BE2C (cell line): ENCODE measurements at regions not wholly inside any gene's neighbourhood (a gene's known extent, or its start where the extent isn't known, plus 50 kb on each side); places are given as distances from the start of the nearest gene placed in this dataset.

Source experiments
- DNase-seq: peaks from one replicate; pipeline ENCODE4 v3.0.0-alpha.2; 2020
- H3K27me3 ChIP-seq: fragments of 250-450 bp; sonication (Bioruptor Pico); 2 replicates; pipeline ENCODE4 v1.5.1; 2020; ENCODE audit warnings: mild to moderate bottlenecking
- H3K36me3 ChIP-seq: fragments of 250-450 bp; sonication (Bioruptor Pico); 2 replicates; pipeline ENCODE4 v1.5.1; 2020; ENCODE audit warnings: mild to moderate bottlenecking
- H3K4me1 ChIP-seq: fragments of 250-450 bp; sonication (Bioruptor Pico); 2 replicates; pipeline ENCODE4 v1.5.1; 2020
- H3K4me3 ChIP-seq: 2 replicates; pipeline ENCODE4 v1.5.1; 2011; ENCODE audit warnings: low read depth, low read length
- H3K9me3 ChIP-seq: fragments of 250-450 bp; sonication (Bioruptor Pico); 2 replicates; pipeline ENCODE4 v1.5.1; 2020
- CTCF ChIP-seq: IDR thresholded peaks from 2 replicates; pipeline ENCODE4 v1.5.1; 2012; ENCODE audit warnings: mild to moderate bottlenecking, low read depth, low read length

- Histone ChIP-seq H3K4me3 (no peak overlapping the region), H3K27me3 (no peaks in the 10 kb centered on the region), H3K4me1 (peaks cover 8% of the 10 kb centered on the region), H3K9me3 (no peaks in the 10 kb centered on the region), H3K36me3 (no peaks in the 10 kb centered on the region)
- DNase-seq: no peak
- no peak for TF ChIP-seq CTCF
Observed at GRCh38 chr10:110409488-110409887, 88.2 kb upstream of the DUSP5 start.

GRCh38 chr10:110409926-110410325 lies 87.8 kb upstream of the DUSP5 start:
- H3K27me3 ChIP-seq: no peaks in the 10 kb centered on the region
- H3K4me3 ChIP-seq: no peak overlapping the region
- no peak for DNase-seq
- no peaks in the 10 kb centered on the region for H3K36me3 ChIP-seq
- peaks cover 8% of the 10 kb centered on the region for H3K4me1 ChIP-seq
- no peak for TF ChIP-seq CTCF
- H3K9me3 ChIP-seq: no peaks in the 10 kb centered on the region

- H3K27me3 ChIP-seq: no peaks in the 10 kb centered on the region
- no peaks in the 10 kb centered on the region for H3K9me3 ChIP-seq
- H3K36me3 ChIP-seq: no peaks in the 10 kb centered on the region
- TF ChIP-seq CTCF: no peak
- no peak for DNase-seq
- no peak overlapping the region for H3K4me3 ChIP-seq
- H3K4me1 ChIP-seq: peaks cover 7% of the 10 kb centered on the region
Observed at GRCh38 chr10:110410329-110411046, 87.2 kb upstream of the DUSP5 start.

- Histone ChIP-seq H3K4me3 (no peak overlapping the region), H3K9me3 (no peaks in the 10 kb centered on the region), H3K4me1 (peaks cover 8% of the 10 kb centered on the region; the same call in 1 of the 2 replicates), H3K36me3 (no peaks in the 10 kb centered on the region), H3K27me3 (no peaks in the 10 kb centered on the region)
- no peak for TF ChIP-seq CTCF
- DNase-seq: no peak
Observed at GRCh38 chr10:110411047-110411410, 86.7 kb upstream of the DUSP5 start.

- H3K36me3 ChIP-seq: no peaks in the 10 kb centered on the region
- no peak for DNase-seq
- H3K27me3 ChIP-seq: no peaks in the 10 kb centered on the region
- H3K4me1 ChIP-seq: peaks cover 8% of the 10 kb centered on the region; the same call in 1 of the 2 replicates
- no peak for TF ChIP-seq CTCF
- H3K4me3 ChIP-seq: no peak overlapping the region
- no peaks in the 10 kb centered on the region for H3K9me3 ChIP-seq
Observed at GRCh38 chr10:110413049-110413783, 84.5 kb upstream of the DUSP5 start.
